ENCODE measurements at regions not wholly inside any gene's neighbourhood (a gene's known extent, or its start where the extent isn't known, plus 50 kb on each side); places are given as distances from the start of the nearest gene placed in this dataset.

DNA sequence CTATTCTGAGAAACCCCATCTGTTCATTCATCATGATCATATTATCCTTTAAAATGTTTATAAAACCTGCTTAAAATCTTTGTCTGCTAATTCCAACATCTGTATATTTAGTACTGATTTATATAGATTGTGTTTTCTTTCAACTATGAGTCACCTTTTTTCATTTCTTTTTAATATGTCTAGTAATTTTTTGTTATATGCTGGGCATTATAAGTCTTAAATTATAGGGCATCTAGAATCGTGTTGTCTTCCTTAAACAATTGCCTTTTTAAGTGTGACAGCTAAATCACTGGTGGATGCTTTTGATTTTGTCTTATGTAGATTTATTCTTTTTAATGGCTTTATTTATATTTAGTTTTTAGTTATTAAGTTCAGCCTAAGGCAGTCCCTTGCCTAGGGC, 323.4 kb upstream of the THRB start:
- H2AFZ ChIP-seq (ENCODE audit: low read depth, low read length) = no peak overlapping the region
- no peaks in the 10 kb centered on the region for H3K9me3 ChIP-seq (replicated peaks; ENCODE audit: control insufficient read depth, insufficient read depth, low read length)
- intact Hi-C loops (cut with micrococcal nuclease) (no loop called here), dilution Hi-C loops (cut with MboI; ENCODE audit: extremely low pct_ligation_motif_present, low sequenced_read_pairs) (no loop called here)
- no peaks in the 10 kb centered on the region for H3K27me3 ChIP-seq (ENCODE audit: control insufficient read depth in 2 of 2, insufficient read depth in 2 of 2, low read length in 2 of 2)
- ChIA-PET CTCF (no interaction called here), POLR2A (no interaction called here)
- TF ChIP-seq POLR2AphosphoS5 (IDR thresholded peaks at IDR 0.05; ENCODE audit: insufficient read depth, low read depth, low read length) (no peak), POLR2A (IDR thresholded peaks at IDR 0.05; ENCODE audit: low read depth, low read length) (no peak), EZH2 (IDR thresholded peaks at IDR 0.05; ENCODE audit: borderline replicate concordance, low read depth, low read length, severe bottlenecking) (no peak), GATA2 (IDR thresholded peaks at IDR 0.05; ENCODE audit: insufficient read depth, insufficient read length, low read depth, low read length) (no peak), FOS (IDR thresholded peaks at IDR 0.05; ENCODE audit: borderline replicate concordance, insufficient read depth, low read length) (no peak)
- TF ChIP-seq, protein P1, sequence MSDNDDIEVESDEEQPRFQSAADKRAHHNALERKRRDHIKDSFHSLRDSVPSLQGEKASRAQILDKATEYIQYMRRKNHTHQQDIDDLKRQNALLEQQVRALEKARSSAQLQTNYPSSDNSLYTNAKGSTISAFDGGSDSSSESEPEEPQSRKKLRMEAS (IDR thresholded peaks at IDR 0.05; ENCODE audit: insufficient read depth, insufficient read length) = no peak
- no peak for DNase-seq (ENCODE audit: low read depth, low spot score)
- H3K9me1 ChIP-seq (replicated peaks; ENCODE audit: control insufficient read depth, extremely low read depth, insufficient read depth, low read length) = no peaks in the 10 kb centered on the region
- no peaks in the 10 kb centered on the region for H4K20me1 ChIP-seq (replicated peaks; ENCODE audit: control insufficient read depth, extremely low read depth, insufficient read depth, low read length)
- no peak overlapping the region for H3K9ac ChIP-seq (replicated peaks; ENCODE audit: extremely low read depth, insufficient read depth, low read length)
- no peaks in the 10 kb centered on the region for H3K79me2 ChIP-seq (ENCODE audit: control insufficient read depth, insufficient read depth, low read length)
- H3K27ac ChIP-seq (ENCODE audit: insufficient read depth, low read depth, low read length) = no peak overlapping the region
- H3K4me1 ChIP-seq (ENCODE audit: control insufficient read depth, extremely low read depth, insufficient read depth, low read length) = no peaks in the 10 kb centered on the region
- no peak overlapping the region for H3K4me2 ChIP-seq (ENCODE audit: insufficient read depth, low read length)
- no peak for FAIRE-seq
- no peaks in the 10 kb centered on the region for H3K36me3 ChIP-seq (ENCODE audit: control insufficient read depth in 2 of 2, extremely low read depth in 1 of 2, insufficient read depth in 2 of 2, low read length in 2 of 2)
- BruUV-seq (replicated peaks) = no TSS peak
- H3K4me3 ChIP-seq (replicated peaks in 1 of 3; ENCODE audit: insufficient read depth in 1 of 3, low read depth in 1 of 3, low read length in 3 of 3) = no peak overlapping the region

DNA sequence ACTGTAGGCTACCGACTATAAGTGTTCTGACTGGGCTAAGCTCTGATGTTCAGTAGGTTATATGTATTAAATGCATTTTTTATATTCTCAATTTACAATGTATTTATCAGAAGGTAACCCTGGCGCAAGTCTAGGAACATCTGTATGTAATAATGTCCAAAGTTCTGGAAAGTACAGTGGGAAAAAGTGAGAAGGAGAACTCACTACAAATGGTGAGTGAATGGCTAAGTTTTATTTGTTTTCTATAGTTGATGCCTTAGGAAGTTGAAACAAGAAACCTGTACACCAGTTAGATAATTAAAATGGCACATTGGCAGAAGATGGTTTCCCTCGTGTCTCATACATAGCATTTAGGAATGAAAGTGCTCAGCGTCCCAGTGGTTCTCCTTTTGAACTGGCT, 333.4 kb upstream of the THRB start:
- ChIA-PET POLR2A (no interaction called here), CTCF (no interaction called here)
- H4K20me1 ChIP-seq (replicated peaks; ENCODE audit: control insufficient read depth, extremely low read depth, insufficient read depth, low read length) = no peaks in the 10 kb centered on the region
- FAIRE-seq = no peak
- H3K9ac ChIP-seq (replicated peaks; ENCODE audit: extremely low read depth, insufficient read depth, low read length) = no peak overlapping the region
- no peak overlapping the region for H3K4me2 ChIP-seq (ENCODE audit: insufficient read depth, low read length)
- H3K4me1 ChIP-seq (ENCODE audit: control insufficient read depth, extremely low read depth, insufficient read depth, low read length) = peaks cover 4% of the 10 kb centered on the region
- no peak overlapping the region for H3K27ac ChIP-seq (ENCODE audit: insufficient read depth, low read depth, low read length)
- no peaks in the 10 kb centered on the region for H3K9me3 ChIP-seq (replicated peaks; ENCODE audit: control insufficient read depth, insufficient read depth, low read length)
- TF ChIP-seq POLR2AphosphoS5 (IDR thresholded peaks at IDR 0.05; ENCODE audit: insufficient read depth, low read depth, low read length) = no peak
- no peak for TF ChIP-seq FOS (IDR thresholded peaks at IDR 0.05; ENCODE audit: borderline replicate concordance, insufficient read depth, low read length)
- no peak for TF ChIP-seq POLR2A (IDR thresholded peaks at IDR 0.05; ENCODE audit: low read depth, low read length)
- no peak for TF ChIP-seq MYC (IDR thresholded peaks at IDR 0.05; ENCODE audit: low read depth, low read length)
- TF ChIP-seq, protein P2, sequence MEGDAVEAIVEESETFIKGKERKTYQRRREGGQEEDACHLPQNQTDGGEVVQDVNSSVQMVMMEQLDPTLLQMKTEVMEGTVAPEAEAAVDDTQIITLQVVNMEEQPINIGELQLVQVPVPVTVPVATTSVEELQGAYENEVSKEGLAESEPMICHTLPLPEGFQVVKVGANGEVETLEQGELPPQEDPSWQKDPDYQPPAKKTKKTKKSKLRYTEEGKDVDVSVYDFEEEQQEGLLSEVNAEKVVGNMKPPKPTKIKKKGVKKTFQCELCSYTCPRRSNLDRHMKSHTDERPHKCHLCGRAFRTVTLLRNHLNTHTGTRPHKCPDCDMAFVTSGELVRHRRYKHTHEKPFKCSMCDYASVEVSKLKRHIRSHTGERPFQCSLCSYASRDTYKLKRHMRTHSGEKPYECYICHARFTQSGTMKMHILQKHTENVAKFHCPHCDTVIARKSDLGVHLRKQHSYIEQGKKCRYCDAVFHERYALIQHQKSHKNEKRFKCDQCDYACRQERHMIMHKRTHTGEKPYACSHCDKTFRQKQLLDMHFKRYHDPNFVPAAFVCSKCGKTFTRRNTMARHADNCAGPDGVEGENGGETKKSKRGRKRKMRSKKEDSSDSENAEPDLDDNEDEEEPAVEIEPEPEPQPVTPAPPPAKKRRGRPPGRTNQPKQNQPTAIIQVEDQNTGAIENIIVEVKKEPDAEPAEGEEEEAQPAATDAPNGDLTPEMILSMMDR (IDR thresholded peaks at IDR 0.05; ENCODE audit: extremely low read depth in 1 of 2, insufficient read depth in 1 of 2, low read depth in 1 of 2, low read length in 2 of 2) = no peak
- no peak for TF ChIP-seq JUN (IDR thresholded peaks at IDR 0.05; ENCODE audit: borderline replicate concordance, insufficient read depth, insufficient read length, low read depth)
- TF ChIP-seq, protein P1 (IDR thresholded peaks at IDR 0.05; ENCODE audit: insufficient read depth, insufficient read length) = no peak
- H3K9me1 ChIP-seq (replicated peaks; ENCODE audit: control insufficient read depth, extremely low read depth, insufficient read depth, low read length) = no peaks in the 10 kb centered on the region
- H3K36me3 ChIP-seq (ENCODE audit: control insufficient read depth in 2 of 2, extremely low read depth in 1 of 2, insufficient read depth in 2 of 2, low read length in 2 of 2) = no peaks in the 10 kb centered on the region
- dilution Hi-C loops (cut with MboI; ENCODE audit: extremely low pct_ligation_motif_present, low sequenced_read_pairs) = no loop called here
- no TSS peak for BruUV-seq (replicated peaks)
- H3K79me2 ChIP-seq (ENCODE audit: control insufficient read depth, insufficient read depth, low read length) = no peaks in the 10 kb centered on the region
- peaks cover 10 to 40% of the 10 kb centered on the region in 2 experiments for H3K27me3 ChIP-seq (ENCODE audit: control insufficient read depth in 2 of 2, insufficient read depth in 2 of 2, low read length in 2 of 2)
- DNase-seq (ENCODE audit: low read depth, low spot score) = no peak
- no peak overlapping the region for H3K4me3 ChIP-seq (replicated peaks in 1 of 3; ENCODE audit: insufficient read depth in 1 of 3, low read depth in 1 of 3, low read length in 3 of 3)
- no peak overlapping the region for H2AFZ ChIP-seq (ENCODE audit: low read depth, low read length)
- intact Hi-C loops (cut with micrococcal nuclease) = no loop called here

Data from endothelial cell of umbilical vein (primary cell).